Amygdala (tissue), 56 donors: ENCODE measurements at regions not wholly inside any gene's neighbourhood (a gene's known extent, or its start where the extent isn't known, plus 50 kb on each side); places are given as distances from the start of the nearest gene placed in this dataset.
A peak's percentile ranks its signal among the peaks of the same experiment; 100 is the strongest.
"Not testable (repeated sequence)": the region's sequence is repeated elsewhere in the genome, so short reads cannot be mapped to it uniquely, and the experiment has no call there.

Source experiments
- DNase-seq, 56 donors: peaks; one replicate each; lab custom pipeline; 2025; lab: John Stamatoyannopoulos, UW

- DNase-seq = no peak
These were observed 932.1 kb downstream of the QKI start for GRCh38 chr6:164346631-164347030.

- DNase-seq = no peak
These were observed 931.4 kb downstream of the QKI start for GRCh38 chr6:164345806-164346496.

- no peak for DNase-seq
These were observed 930.8 kb downstream of the QKI start for GRCh38 chr6:164345327-164345726.

- DNase-seq = peak in 8 of 56 donors; percentile 2 to 24 (median 8)
These were observed 930.3 kb downstream of the QKI start for GRCh38 chr6:164344801-164345291.

GRCh38 chr6:164339442-164339841 lies 924.9 kb downstream of the QKI start:
- DNase-seq = not testable (repeated sequence)

- no peak for DNase-seq
These were observed 923.4 kb downstream of the QKI start for GRCh38 chr6:164337925-164338397.

GRCh38 chr6:164337024-164337924 lies 922.8 kb downstream of the QKI start:
- no peak for DNase-seq

GRCh38 chr6:164336455-164336854 lies 921.9 kb downstream of the QKI start:
- no peak for DNase-seq

GRCh38 chr6:164331026-164331425 lies 916.5 kb downstream of the QKI start:
- DNase-seq = no peak

GRCh38 chr6:164325168-164325567 lies 910.6 kb downstream of the QKI start:
- DNase-seq = no peak

GRCh38 chr6:164322533-164322932 lies 908.0 kb downstream of the QKI start:
- DNase-seq = no peak

- no peak for DNase-seq
These were observed 906.8 kb downstream of the QKI start for GRCh38 chr6:164321297-164321696.

GRCh38 chr6:164315376-164315775 lies 900.9 kb downstream of the QKI start:
- DNase-seq = no peak

GRCh38 chr6:164308339-164308738 lies 893.8 kb downstream of the QKI start:
- no peak for DNase-seq

- no peak for DNase-seq
These were observed 888.8 kb downstream of the QKI start for GRCh38 chr6:164303102-164303964.

- no peak for DNase-seq
These were observed 881.9 kb downstream of the QKI start for GRCh38 chr6:164296411-164296810.

- DNase-seq = no peak
These were observed 879.7 kb downstream of the QKI start for GRCh38 chr6:164294047-164294784.

GRCh38 chr6:164291224-164291623 lies 876.7 kb downstream of the QKI start:
- no peak for DNase-seq

- no peak for DNase-seq
These were observed 875.6 kb downstream of the QKI start for GRCh38 chr6:164290101-164290500.

- DNase-seq = no peak
These were observed 871.5 kb downstream of the QKI start for GRCh38 chr6:164286011-164286410.
